HepG2 (cell line): ENCODE measurements at regions not wholly inside any gene's neighbourhood (a gene's known extent, or its start where the extent isn't known, plus 50 kb on each side); places are given as distances from the start of the nearest gene placed in this dataset.

Source experiments
- ATAC-seq: fragments of 200-7000 bp; cut with Tn5 transposase; 3 replicates; pipeline ENCODE4 v1.9.1; 2020; ENCODE audit warnings: mild to moderate bottlenecking, moderate library complexity
- BruUV-seq: library from RNA; stranded (reverse); fragments of 400-500 nt; replicated peaks from 2 replicates; lab custom pipeline; 2021; lab: Mats Ljungman, UMichigan
- CTCF ChIA-PET: fragments of 300-600 bp; formaldehyde crosslinking; extraction: SDS; loops from one replicate; lab custom pipeline; 2021; ENCODE audit warnings: low total read pairs, inconsistent platforms, low intra/inter-chr PET ratio; lab: Yijun Ruan, JAX
- POLR2A ChIA-PET: fragments of 350-600 bp; sonication (Branson Sonifier 250); formaldehyde crosslinking; loops from one replicate; lab custom pipeline; 2020; ENCODE audit warnings: antibody characterized with exemption, inconsistent platforms; lab: Yijun Ruan, JAX
- DNase-seq: peaks from one replicate; pipeline ENCODE4 v3.0.0-alpha.2; 2015; ENCODE audit warnings: low spot score
- FAIRE-seq: peaks from 3 replicates; lab custom pipeline; 2011; peaks lifted over from hg19 to GRCh38; lab: Jason Lieb, UNC
- H2AFZ ChIP-seq: one replicate; pipeline ENCODE4 v1.6.1; 2011; ENCODE audit warnings: low read length, inconsistent platforms
- H3K27ac ChIP-seq: fragments of 300-600 bp; 3 replicates; pipeline ENCODE4 v1.8.0; 2011; ENCODE audit warnings: mixed run types, mild to moderate bottlenecking, mixed read lengths, low read length, inconsistent platforms; ENCODE audit not compliant: insufficient read depth; ENCODE audit errors: extremely low read length
- H3K27me3 ChIP-seq, 2 experiments: fragments of 200-600 bp in 1 of 2; 2 replicates in 1 of 2; 3 replicates in 1 of 2; pipeline versions ENCODE4 v1.6.0 to v1.8.0; 2011; ENCODE audit warnings: low read length in 2 of 2, mild to moderate bottlenecking in 2 of 2, moderate library complexity in 2 of 2, inconsistent platforms in 1 of 2; ENCODE audit not compliant: insufficient read depth in 2 of 2, control insufficient read depth in 1 of 2
- H3K36me3 ChIP-seq, 2 experiments: fragments of 200-600 bp in 1 of 2; replicated peaks in 1 of 2; 2 replicates in 1 of 2; 3 replicates in 1 of 2; pipeline versions ENCODE4 v1.5.1 to v1.8.0; 2011; ENCODE audit warnings: low read length in 2 of 2, inconsistent platforms in 1 of 2; ENCODE audit not compliant: insufficient read depth in 2 of 2, control insufficient read depth in 1 of 2
- H3K4me1 ChIP-seq: 2 replicates; pipeline ENCODE4 v1.5.1; 2012; ENCODE audit warnings: low read length, inconsistent platforms; ENCODE audit not compliant: insufficient read depth
- H3K4me2 ChIP-seq: 2 replicates; pipeline ENCODE4 v1.6.0; 2011; ENCODE audit warnings: low read depth, low read length, inconsistent platforms
- H3K4me3 ChIP-seq, 3 experiments: fragments of 200-600 bp in 1 of 3; sonication (generic), shearing (Covaris generic) in 1 of 3; replicated peaks in 1 of 3; 2 replicates each; pipeline ENCODE4 v1.5.1; 2011 to 2016; ENCODE audit warnings: low read length in 3 of 3, inconsistent platforms in 2 of 3, low read depth in 2 of 3, mild to moderate bottlenecking in 2 of 3, control low read depth in 1 of 3, mixed read lengths in 1 of 3; ENCODE audit not compliant: insufficient read depth in 1 of 3
- H3K79me2 ChIP-seq: one replicate; pipeline ENCODE4 v1.6.1; 2011; ENCODE audit warnings: low read length, inconsistent platforms; ENCODE audit not compliant: insufficient read depth
- H3K9ac ChIP-seq: 2 replicates; pipeline ENCODE4 v1.6.0; 2011; ENCODE audit warnings: mild to moderate bottlenecking, low read depth, low read length, inconsistent platforms; ENCODE audit not compliant: insufficient read depth
- H3K9me3 ChIP-seq: 2 replicates; pipeline ENCODE4 v1.5.1; 2012; ENCODE audit warnings: mild to moderate bottlenecking, low read length
- H4K20me1 ChIP-seq: 2 replicates; pipeline ENCODE4 v1.6.0; 2011; ENCODE audit warnings: inconsistent platforms, mild to moderate bottlenecking, low read length, moderate library complexity; ENCODE audit not compliant: insufficient read depth
- AGO2 ChIP-seq: fragments of 200-400 bp; formaldehyde crosslinking; optimal IDR thresholded peaks from 2 replicates; pipeline ENCODE3; 2017; ENCODE audit warnings: mild to moderate bottlenecking, low read depth, low read length, moderate library complexity
- FOSL1 ChIP-seq: sonication (generic); formaldehyde crosslinking; IDR thresholded peaks from 2 replicates; pipeline ENCODE4 v1.9.0; 2021; ENCODE audit warnings: missing genetic modification reagents, borderline replicate concordance
- HNF4G ChIP-seq, 2 experiments: sonication (generic) in 1 of 2; formaldehyde crosslinking in 1 of 2; IDR thresholded peaks; 2 replicates each; pipeline versions ENCODE4 v1.4.0 to v1.6.1; 2011 to 2020; ENCODE audit warnings: borderline replicate concordance in 2 of 2, low read depth in 2 of 2, mild to moderate bottlenecking in 2 of 2, low read length in 1 of 2, missing genetic modification reagents in 1 of 2, moderate library complexity in 1 of 2
- NCOA5 ChIP-seq: sonication (generic); formaldehyde crosslinking; IDR thresholded peaks from 2 replicates; pipeline ENCODE4 v1.4.0; 2020; ENCODE audit warnings: missing genetic modification reagents
- NR2F2 ChIP-seq: IDR thresholded peaks from 2 replicates; pipeline ENCODE4 v1.6.1; 2012; ENCODE audit warnings: low read depth, inconsistent platforms, borderline replicate concordance
- RFXANK ChIP-seq: IDR thresholded peaks from 2 replicates; pipeline ENCODE4 v1.6.1; 2016
- SIN3A ChIP-seq: IDR thresholded peaks from 2 replicates; pipeline ENCODE4 v1.6.1; 2011; ENCODE audit warnings: low read depth, mild to moderate bottlenecking, control low read depth, low read length, borderline replicate concordance
- SMAD3 ChIP-seq: sonication (generic); formaldehyde crosslinking; IDR thresholded peaks from 2 replicates; pipeline ENCODE4 v1.4.0; 2020; ENCODE audit warnings: missing genetic modification reagents
- SMC3 ChIP-seq: IDR thresholded peaks from 2 replicates; pipeline ENCODE4 v1.6.1; 2011; ENCODE audit warnings: low read length, improper control_type of control experiment
- ZFYVE20 ChIP-seq: sonication (generic); formaldehyde crosslinking; IDR thresholded peaks from 2 replicates; pipeline ENCODE4 v1.8.0; 2023; ENCODE audit warnings: low read depth, mild to moderate bottlenecking, moderate library complexity, missing genetic modification reagents, borderline replicate concordance
- ZNF350 ChIP-seq: sonication (generic); formaldehyde crosslinking; IDR thresholded peaks from 2 replicates; pipeline ENCODE4 v1.4.0; 2020; ENCODE audit warnings: mild to moderate bottlenecking, low read depth, missing genetic modification reagents, borderline replicate concordance
- ZNF451 ChIP-seq: sonication (generic); formaldehyde crosslinking; IDR thresholded peaks from 2 replicates; pipeline ENCODE4 v1.5.0; 2020; ENCODE audit warnings: mild to moderate bottlenecking, missing genetic modification reagents
- ZNF883 ChIP-seq: sonication (generic); formaldehyde crosslinking; IDR thresholded peaks from 2 replicates; pipeline ENCODE4 v1.5.1; 2020; ENCODE audit warnings: mild to moderate bottlenecking, missing genetic modification reagents; ENCODE audit errors: not compliant biosample characterization
- WGBS: methylation state at CpG from one replicate; pipeline ENCODE4 v1.1.6; 2017; ENCODE audit warnings: low lambda C conversion rate; 5-methylcytosine and 5-hydroxymethylcytosine counted together
- in situ Hi-C: cut with HindIII; loops from 2 replicates; pipeline ENCODE4 v1.10.0; 2017; ENCODE audit warnings: low pct_unique_long_range_greater_than_20kb; ENCODE audit not compliant: extremely low pct_ligation_motif_present
- intact Hi-C: fragments of 100-400 bp; cut with micrococcal nuclease; formaldehyde crosslinking; loops from one replicate; pipeline ENCODE4 v1.10.0; 2022; ENCODE audit not compliant: unreplicated experiment
- TF ChIP-seq, protein P1 (sequence below): sonication (generic); formaldehyde crosslinking; IDR thresholded peaks from 2 replicates; pipeline ENCODE4 v1.4.0; 2020; ENCODE audit warnings: missing genetic modification reagents, mild to moderate bottlenecking, borderline replicate concordance
- TF ChIP-seq, protein P2 (sequence below): sonication (generic); formaldehyde crosslinking; IDR thresholded peaks from 2 replicates; pipeline ENCODE4 v1.4.0; 2020; ENCODE audit warnings: mild to moderate bottlenecking, missing genetic modification reagents
- TF ChIP-seq, protein P3 (sequence below): sonication (generic); formaldehyde crosslinking; IDR thresholded peaks from 2 replicates; pipeline ENCODE4 v1.8.0; 2022; ENCODE audit warnings: missing genetic modification reagents, mild to moderate bottlenecking, inconsistent platforms, borderline replicate concordance
- TF ChIP-seq, protein P4 (sequence below): sonication (generic); formaldehyde crosslinking; IDR thresholded peaks from 2 replicates; pipeline ENCODE4 v1.5.1; 2020; ENCODE audit warnings: missing genetic modification reagents, mild to moderate bottlenecking, borderline replicate concordance
- TF ChIP-seq, protein P5 (sequence below): IDR thresholded peaks from 2 replicates; pipeline ENCODE4 v1.6.1; 2016

DNA sequence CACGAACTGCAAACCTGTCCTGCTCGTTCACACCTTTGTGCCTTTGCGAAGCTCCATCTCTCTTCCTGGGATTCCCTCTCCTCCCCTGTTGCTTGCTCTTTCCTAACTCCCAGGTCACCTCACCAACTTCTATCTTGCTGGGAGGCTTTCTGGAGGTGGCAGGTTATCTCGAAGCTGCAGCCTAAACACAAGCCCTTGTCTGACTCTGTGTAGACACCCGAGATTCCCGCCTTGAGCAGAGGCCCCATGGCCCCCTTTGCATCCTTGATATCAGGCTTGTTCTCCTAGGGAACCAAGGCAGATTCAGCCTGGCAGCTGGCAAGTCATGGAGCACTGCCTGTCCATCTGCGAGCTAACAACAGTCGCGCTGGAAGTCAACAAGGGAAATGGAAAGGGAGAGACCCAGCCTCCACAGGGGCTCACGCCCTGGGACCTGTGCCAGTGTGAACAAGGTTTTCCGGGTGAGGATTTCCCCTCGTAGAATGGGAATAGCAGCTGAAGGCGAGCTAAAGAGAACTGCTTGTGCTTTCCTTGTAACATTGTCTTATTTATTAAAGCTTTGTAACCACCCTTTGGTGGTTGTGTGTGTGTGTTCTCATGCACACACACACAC, 109.5 kb upstream of the JUN start:
- WGBS: 84% methylated on average over 10 of the region's 13 CpGs
- in situ Hi-C loops (no loop called here), intact Hi-C loops (no loop called here)
- Histone ChIP-seq H3K4me2 (no peak overlapping the region), H4K20me1 (no peaks in the 10 kb centered on the region), H3K4me1 (peaks cover 52% of the 10 kb centered on the region), H3K4me3 (no peak overlapping the region), H3K9me3 (no peaks in the 10 kb centered on the region), H3K79me2 (no peaks in the 10 kb centered on the region), H3K27me3 (no peaks in the 10 kb centered on the region), H3K27ac (no peak overlapping the region), H3K9ac (no peak overlapping the region), H3K36me3 (no peaks in the 10 kb centered on the region), H2AFZ (no peak overlapping the region)
- ATAC-seq (no peak), DNase-seq (no peak), FAIRE-seq (no peak)
- POLR2A ChIA-PET: no interaction called here
- CTCF ChIA-PET: no interaction called here
- BruUV-seq: no TSS peak
- TF ChIP-seq, protein P1, sequence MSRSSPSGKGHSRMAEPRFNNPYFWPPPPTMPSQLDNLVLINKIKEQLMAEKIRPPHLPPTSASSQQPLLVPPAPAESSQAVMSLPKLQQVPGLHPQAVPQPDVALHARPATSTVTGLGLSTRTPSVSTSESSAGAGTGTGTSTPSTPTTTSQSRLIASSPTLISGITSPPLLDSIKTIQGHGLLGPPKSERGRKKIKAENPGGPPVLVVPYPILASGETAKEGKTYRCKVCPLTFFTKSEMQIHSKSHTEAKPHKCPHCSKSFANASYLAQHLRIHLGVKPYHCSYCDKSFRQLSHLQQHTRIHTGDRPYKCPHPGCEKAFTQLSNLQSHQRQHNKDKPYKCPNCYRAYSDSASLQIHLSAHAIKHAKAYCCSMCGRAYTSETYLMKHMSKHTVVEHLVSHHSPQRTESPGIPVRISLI (CRISPR knock-in tag): no peak
- TF ChIP-seq FOSL1 (CRISPR knock-in tag) (no peak), NR2F2 (no peak), ZNF883 (CRISPR knock-in tag) (no peak), ZNF451 (CRISPR knock-in tag) (no peak), SMAD3 (CRISPR knock-in tag) (no peak), ZFYVE20 (CRISPR knock-in tag) (no peak), RFXANK (CRISPR knock-in tag) (no peak), HNF4G (IDR thresholded peaks at IDR 0.05; ENCODE audit: borderline replicate concordance, low read depth, low read length) (no peak), HNF4G (CRISPR knock-in tag; IDR thresholded peaks at IDR 0.05; ENCODE audit: borderline replicate concordance, low read depth) (no peak), AGO2 (no peak), ZNF350 (CRISPR knock-in tag) (no peak), SMC3 (no peak), NCOA5 (no peak), SIN3A (no peak)
- TF ChIP-seq, protein P2, sequence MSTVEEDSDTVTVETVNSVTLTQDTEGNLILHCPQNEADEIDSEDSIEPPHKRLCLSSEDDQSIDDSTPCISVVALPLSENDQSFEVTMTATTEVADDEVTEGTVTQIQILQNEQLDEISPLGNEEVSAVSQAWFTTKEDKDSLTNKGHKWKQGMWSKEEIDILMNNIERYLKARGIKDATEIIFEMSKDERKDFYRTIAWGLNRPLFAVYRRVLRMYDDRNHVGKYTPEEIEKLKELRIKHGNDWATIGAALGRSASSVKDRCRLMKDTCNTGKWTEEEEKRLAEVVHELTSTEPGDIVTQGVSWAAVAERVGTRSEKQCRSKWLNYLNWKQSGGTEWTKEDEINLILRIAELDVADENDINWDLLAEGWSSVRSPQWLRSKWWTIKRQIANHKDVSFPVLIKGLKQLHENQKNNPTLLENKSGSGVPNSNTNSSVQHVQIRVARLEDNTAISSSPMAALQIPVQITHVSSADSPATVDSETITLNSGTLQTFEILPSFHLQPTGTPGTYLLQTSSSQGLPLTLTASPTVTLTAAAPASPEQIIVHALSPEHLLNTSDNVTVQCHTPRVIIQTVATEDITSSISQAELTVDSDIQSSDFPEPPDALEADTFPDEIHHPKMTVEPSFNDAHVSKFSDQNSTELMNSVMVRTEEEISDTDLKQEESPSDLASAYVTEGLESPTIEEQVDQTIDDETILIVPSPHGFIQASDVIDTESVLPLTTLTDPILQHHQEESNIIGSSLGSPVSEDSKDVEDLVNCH (CRISPR knock-in tag): no peak
- TF ChIP-seq, protein P3, sequence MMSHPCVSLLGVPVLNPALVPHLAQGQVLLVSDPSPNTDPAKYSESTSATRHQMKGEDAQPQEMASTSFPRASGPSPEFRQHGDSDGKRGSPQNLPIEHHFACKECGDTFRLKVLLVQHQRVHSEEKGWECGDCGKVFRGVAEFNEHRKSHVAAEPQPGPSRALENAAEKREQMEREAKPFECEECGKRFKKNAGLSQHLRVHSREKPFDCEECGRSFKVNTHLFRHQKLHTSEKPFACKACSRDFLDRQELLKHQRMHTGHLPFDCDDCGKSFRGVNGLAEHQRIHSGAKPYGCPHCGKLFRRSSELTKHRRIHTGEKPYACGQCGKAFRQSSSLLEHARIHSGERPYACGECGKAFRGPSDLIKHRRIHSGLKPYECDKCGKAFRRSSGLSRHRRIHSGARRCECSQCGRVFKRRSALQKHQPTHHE (CRISPR knock-in tag): no peak
- TF ChIP-seq, protein P4, sequence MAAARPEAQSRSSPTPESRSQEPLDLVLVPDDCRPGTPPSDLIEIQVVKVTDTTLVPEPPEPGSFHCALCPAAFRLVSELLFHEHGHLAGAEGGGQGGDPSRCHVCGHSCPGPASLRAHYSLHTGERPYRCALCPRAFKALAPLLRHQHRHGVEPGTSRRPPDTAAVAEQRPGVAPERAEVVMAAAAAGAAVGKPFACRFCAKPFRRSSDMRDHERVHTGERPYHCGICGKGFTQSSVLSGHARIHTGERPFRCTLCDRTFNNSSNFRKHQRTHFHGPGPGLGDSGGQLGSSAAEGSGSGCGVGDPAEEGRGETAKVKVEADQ (CRISPR knock-in tag): no peak
- TF ChIP-seq, protein P5, sequence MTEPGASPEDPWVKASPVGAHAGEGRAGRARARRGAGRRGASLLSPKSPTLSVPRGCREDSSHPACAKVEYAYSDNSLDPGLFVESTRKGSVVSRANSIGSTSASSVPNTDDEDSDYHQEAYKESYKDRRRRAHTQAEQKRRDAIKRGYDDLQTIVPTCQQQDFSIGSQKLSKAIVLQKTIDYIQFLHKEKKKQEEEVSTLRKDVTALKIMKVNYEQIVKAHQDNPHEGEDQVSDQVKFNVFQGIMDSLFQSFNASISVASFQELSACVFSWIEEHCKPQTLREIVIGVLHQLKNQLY: no peak
